ENCODE measurements at regions not wholly inside any gene's neighbourhood (a gene's known extent, or its start where the extent isn't known, plus 50 kb on each side); places are given as distances from the start of the nearest gene placed in this dataset.

DNA sequence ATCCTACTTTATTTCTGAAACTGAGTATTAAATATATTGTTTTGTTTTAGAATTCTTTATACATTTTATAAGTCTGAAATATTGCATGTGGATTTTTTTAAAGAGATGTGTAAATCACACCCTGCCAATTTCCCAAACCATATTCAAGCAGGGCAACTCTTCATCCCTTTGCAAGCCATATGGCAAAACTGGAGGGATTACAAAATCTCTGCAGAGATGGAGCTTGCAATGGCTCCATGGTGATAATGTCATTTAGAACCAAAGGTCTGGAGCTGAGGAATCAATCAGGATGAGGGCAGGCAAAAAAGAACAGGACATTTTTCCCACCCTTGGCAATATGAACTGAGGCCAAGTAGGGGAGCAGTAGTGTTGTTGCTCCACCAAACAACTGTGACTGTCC, 173.4 kb downstream of the BMP4 start:
- Histone ChIP-seq H3K9me3 (replicated peaks; ENCODE audit: control insufficient read depth, insufficient read depth, low read depth, low read length) (no peaks in the 10 kb centered on the region), H4K20me1 (replicated peaks; ENCODE audit: control insufficient read depth, insufficient read depth, low read length) (no peaks in the 10 kb centered on the region), H2AFZ (ENCODE audit: low read depth, low read length) (no peak overlapping the region), H3K4me2 (ENCODE audit: insufficient read depth, low read length) (no peak overlapping the region), H3K27ac (ENCODE audit: extremely low read depth, low read depth, low read length) (no peak overlapping the region), H3K9me1 (ENCODE audit: control insufficient read depth, insufficient read depth, low read length) (no peaks in the 10 kb centered on the region), H3K9ac (ENCODE audit: insufficient read depth in 1 of 2, low read depth in 2 of 2, low read length in 2 of 2) (no peak overlapping the region), H3K4me3 (no peak overlapping the region), H3K36me3 (ENCODE audit: control insufficient read depth, insufficient read depth, low read length) (no peaks in the 10 kb centered on the region), H3K4me1 (replicated peaks in 1 of 2; ENCODE audit: control insufficient read depth in 2 of 2, insufficient read depth in 2 of 2, low read length in 2 of 2) (no peaks in the 10 kb centered on the region), H3K27me3 (ENCODE audit: control insufficient read depth in 2 of 2, insufficient read depth in 2 of 2, low read length in 2 of 2) (no peaks in the 10 kb centered on the region), H3K79me2 (ENCODE audit: control insufficient read depth, insufficient read depth, low read length) (no peaks in the 10 kb centered on the region)
- intact Hi-C loops (cut with micrococcal nuclease) = no loop called here
- POLR2A ChIA-PET = no interaction called here
- CTCF ChIA-PET (ENCODE audit: low intra/inter-chr PET ratio) = no interaction called here
- TF ChIP-seq MED1 (CRISPR knock-in tag; IDR thresholded peaks at IDR 0.05; ENCODE audit: borderline replicate concordance) (no peak), MTA3 (IDR thresholded peaks at IDR 0.05; ENCODE audit: borderline replicate concordance) (no peak)
- in situ Hi-C loops (cut with MboI) = no loop called here
- DNase-seq (ENCODE audit: extremely low read depth in 1 of 4, low spot score in 3 of 4) (no peak), ATAC-seq (no peak), FAIRE-seq (no peak)
- no TSS peak for BruUV-seq (replicated peaks)

DNA sequence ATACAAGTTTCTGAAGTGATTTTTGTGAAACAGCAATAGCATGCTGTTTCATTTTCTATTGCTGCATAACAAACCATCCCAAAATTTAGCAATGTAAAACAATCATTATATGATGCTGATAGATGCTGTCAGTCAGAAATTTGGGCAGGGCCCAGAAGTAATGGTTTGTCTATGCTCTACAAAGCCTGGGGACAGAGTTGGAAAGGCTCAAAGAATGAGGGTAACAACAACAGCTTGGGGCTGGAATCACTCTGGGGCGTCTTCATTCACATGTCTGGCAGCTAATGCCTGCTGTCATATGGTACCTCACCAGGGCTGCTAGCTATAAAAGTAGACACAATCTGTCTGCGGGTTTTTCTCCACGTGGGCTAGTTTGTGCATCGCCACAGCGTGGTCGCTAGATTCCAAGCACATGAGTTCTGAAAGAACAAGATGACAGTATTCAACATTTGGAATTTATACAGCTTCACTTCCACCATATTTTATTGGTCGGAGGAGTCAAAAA, 176.5 kb downstream of the BMP4 start:
- no peaks in the 10 kb centered on the region for H3K9me3 ChIP-seq (replicated peaks; ENCODE audit: control insufficient read depth, insufficient read depth, low read depth, low read length)
- ChIA-PET POLR2A (no interaction called here), CTCF (ENCODE audit: low intra/inter-chr PET ratio) (no interaction called here)
- BruUV-seq (replicated peaks) = no TSS peak
- no peaks in the 10 kb centered on the region for H3K27me3 ChIP-seq (ENCODE audit: control insufficient read depth in 2 of 2, insufficient read depth in 2 of 2, low read length in 2 of 2)
- no peaks in the 10 kb centered on the region for H3K79me2 ChIP-seq (ENCODE audit: control insufficient read depth, insufficient read depth, low read length)
- no peaks in the 10 kb centered on the region for H3K9me1 ChIP-seq (ENCODE audit: control insufficient read depth, insufficient read depth, low read length)
- no peak overlapping the region for H2AFZ ChIP-seq (ENCODE audit: low read depth, low read length)
- no peaks in the 10 kb centered on the region for H3K4me1 ChIP-seq (replicated peaks in 1 of 2; ENCODE audit: control insufficient read depth in 2 of 2, insufficient read depth in 2 of 2, low read length in 2 of 2)
- ATAC-seq (no peak), FAIRE-seq (no peak), DNase-seq (ENCODE audit: extremely low read depth in 1 of 4, low spot score in 3 of 4) (no peak)
- intact Hi-C loops (cut with micrococcal nuclease) = no loop called here
- no peak overlapping the region for H3K9ac ChIP-seq (ENCODE audit: insufficient read depth in 1 of 2, low read depth in 2 of 2, low read length in 2 of 2)
- H4K20me1 ChIP-seq (replicated peaks; ENCODE audit: control insufficient read depth, insufficient read depth, low read length) = no peaks in the 10 kb centered on the region
- H3K4me3 ChIP-seq = no peak overlapping the region
- WGBS (ENCODE audit: insufficient coverage, low coverage, missing lambda C conversion rate) = 1% methylated on average over 7 of the region's 7 CpGs
- H3K36me3 ChIP-seq (ENCODE audit: control insufficient read depth, insufficient read depth, low read length) = no peaks in the 10 kb centered on the region
- no peak overlapping the region for H3K27ac ChIP-seq (ENCODE audit: extremely low read depth, low read depth, low read length)
- in situ Hi-C loops (cut with MboI) = no loop called here
- no peak for TF ChIP-seq MEF2D (tag; conservative IDR thresholded peaks at IDR 0.05; ENCODE audit: low read depth)
- no peak for TF ChIP-seq ILK (tag; IDR thresholded peaks at IDR 0.05; ENCODE audit: borderline replicate concordance, low read depth)
- TF ChIP-seq FOXA1 (IDR thresholded peaks at IDR 0.05; ENCODE audit: borderline replicate concordance) = no peak
- TF ChIP-seq, protein P1, sequence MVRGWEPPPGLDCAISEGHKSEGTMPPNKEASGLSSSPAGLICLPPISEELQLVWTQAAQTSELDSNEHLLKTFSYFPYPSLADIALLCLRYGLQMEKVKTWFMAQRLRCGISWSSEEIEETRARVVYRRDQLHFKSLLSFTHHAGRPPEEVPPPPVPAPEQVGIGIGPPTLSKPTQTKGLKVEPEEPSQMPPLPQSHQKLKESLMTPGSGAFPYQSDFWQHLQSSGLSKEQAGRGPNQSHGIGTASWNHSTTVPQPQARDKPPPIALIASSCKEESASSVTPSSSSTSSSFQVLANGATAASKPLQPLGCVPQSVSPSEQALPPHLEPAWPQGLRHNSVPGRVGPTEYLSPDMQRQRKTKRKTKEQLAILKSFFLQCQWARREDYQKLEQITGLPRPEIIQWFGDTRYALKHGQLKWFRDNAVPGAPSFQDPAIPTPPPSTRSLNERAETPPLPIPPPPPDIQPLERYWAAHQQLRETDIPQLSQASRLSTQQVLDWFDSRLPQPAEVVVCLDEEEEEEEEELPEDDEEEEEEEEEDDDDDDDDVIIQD (CRISPR knock-in tag; IDR thresholded peaks at IDR 0.05) = no peak
- TF ChIP-seq ZC3H4 (CRISPR knock-in tag; IDR thresholded peaks at IDR 0.05; ENCODE audit: borderline replicate concordance) = no peak
- no peak for TF ChIP-seq MED1 (CRISPR knock-in tag; IDR thresholded peaks at IDR 0.05; ENCODE audit: borderline replicate concordance)
- no peak for TF ChIP-seq KHSRP (IDR thresholded peaks at IDR 0.05)
- TF ChIP-seq TAF7 (tag; IDR thresholded peaks at IDR 0.05) = no peak
- TF ChIP-seq ZNF699 (CRISPR knock-in tag; IDR thresholded peaks at IDR 0.05; ENCODE audit: insufficient replicate concordance) = no peak
- no peak for TF ChIP-seq STAG1 (CRISPR knock-in tag; IDR thresholded peaks at IDR 0.05; ENCODE audit: borderline replicate concordance)
- TF ChIP-seq SREBF2 (CRISPR knock-in tag; IDR thresholded peaks at IDR 0.05) = no peak
- TF ChIP-seq POLR2G (IDR thresholded peaks at IDR 0.05; ENCODE audit: low read depth, low read length) = no peak
- TF ChIP-seq NCOA6 (IDR thresholded peaks at IDR 0.05) = no peak
- no peak for TF ChIP-seq WHSC1 (IDR thresholded peaks at IDR 0.05; ENCODE audit: low read length)
- no peak overlapping the region for H3K4me2 ChIP-seq (ENCODE audit: insufficient read depth, low read length)
